SU-DHL-6 (cell line): ENCODE measurements at regions not wholly inside any gene's neighbourhood (a gene's known extent, or its start where the extent isn't known, plus 50 kb on each side); places are given as distances from the start of the nearest gene placed in this dataset.
A peak's percentile ranks its signal among the peaks of the same experiment; 100 is the strongest.

Experiments
- H2AFZ ChIP-seq: fragments of 200-600 bp; sonication (generic); 2 replicates; pipeline ENCODE4 v1.6.1; 2014; ENCODE audit warnings: low read depth, mild to moderate bottlenecking, moderate library complexity, mixed read lengths, antibody characterized with exemption, low read length; ENCODE audit not compliant: severe bottlenecking
- H3F3A ChIP-seq: fragments of 200-600 bp; shearing (Covaris generic); 2 replicates; pipeline ENCODE4 v1.6.0; 2016; ENCODE audit warnings: antibody characterized with exemption, mild to moderate bottlenecking; ENCODE audit not compliant: insufficient read depth
- H3K27ac ChIP-seq: fragments of 200-600 bp; sonication (generic); 2 replicates; pipeline ENCODE4 v1.5.1; 2016; ENCODE audit warnings: low read depth, mild to moderate bottlenecking, low read length, moderate library complexity, mixed read lengths
- H3K27me3 ChIP-seq: fragments of 200-600 bp; sonication (generic), shearing (Covaris generic); 2 replicates; pipeline ENCODE4 v1.6.0; 2014; ENCODE audit warnings: mild to moderate bottlenecking, low read length
- H3K36me3 ChIP-seq: fragments of 200-600 bp; sonication (generic); 2 replicates; pipeline ENCODE4 v1.6.1; 2014; ENCODE audit warnings: mild to moderate bottlenecking, low read length, mixed read lengths
- H3K4me2 ChIP-seq: fragments of 300-600, 200-600 bp; shearing (Covaris generic), sonication (generic); 2 replicates; pipeline ENCODE4 v1.6.0; 2014; ENCODE audit warnings: low read length, low read depth, mild to moderate bottlenecking; ENCODE audit not compliant: poor library complexity, severe bottlenecking
- H3K4me3 ChIP-seq: fragments of 200-600 bp; sonication (generic); 2 replicates; pipeline ENCODE4 v1.5.1; 2014; ENCODE audit warnings: antibody characterized with exemption, low read length, mild to moderate bottlenecking, mixed read lengths; ENCODE audit not compliant: insufficient read depth, poor library complexity, severe bottlenecking
- H3K79me2 ChIP-seq: fragments of 200-600 bp; sonication (generic); 2 replicates; pipeline ENCODE4 v1.6.1; 2014; ENCODE audit warnings: mild to moderate bottlenecking, low read length, moderate library complexity; ENCODE audit not compliant: insufficient read depth
- H3K9ac ChIP-seq: fragments of 200-600 bp; sonication (generic); 2 replicates; pipeline ENCODE4 v1.7.0; 2014; ENCODE audit warnings: mild to moderate bottlenecking, low read length
- H3K9me2 ChIP-seq: fragments of 200-600 bp; sonication (generic); replicated peaks from 2 replicates; pipeline ENCODE4 v1.6.1; 2014; ENCODE audit warnings: low read length; ENCODE audit not compliant: insufficient read depth
- H3K9me3 ChIP-seq: fragments of 200-600 bp; sonication (generic); 2 replicates; pipeline ENCODE4 v1.6.1; 2014; ENCODE audit warnings: low read length, mixed read lengths; ENCODE audit not compliant: insufficient read depth
- H4K20me1 ChIP-seq: fragments of 200-600 bp; sonication (generic); 2 replicates; pipeline ENCODE4 v1.6.1; 2014; ENCODE audit warnings: low read depth, mild to moderate bottlenecking, antibody characterized with exemption, low read length, moderate library complexity, mixed read lengths
- EZH2phosphoT487 ChIP-seq: fragments of 200-600 bp; sonication (generic), shearing (Covaris generic); conservative IDR thresholded peaks from 2 replicates; pipeline ENCODE4 v1.6.1; 2018; ENCODE audit warnings: mild to moderate bottlenecking, antibody characterized with exemption, low read length, moderate library complexity, mixed read lengths
- TF ChIP-seq, protein P1 (sequence below): fragments of 200-600 bp; sonication (generic); IDR thresholded peaks from one replicate; pipeline ENCODE4 v1.5.1; 2017; ENCODE audit warnings: antibody characterized with exemption, mild to moderate bottlenecking, low read length, moderate library complexity; ENCODE audit not compliant: insufficient read depth, poor library complexity, severe bottlenecking

DNA sequence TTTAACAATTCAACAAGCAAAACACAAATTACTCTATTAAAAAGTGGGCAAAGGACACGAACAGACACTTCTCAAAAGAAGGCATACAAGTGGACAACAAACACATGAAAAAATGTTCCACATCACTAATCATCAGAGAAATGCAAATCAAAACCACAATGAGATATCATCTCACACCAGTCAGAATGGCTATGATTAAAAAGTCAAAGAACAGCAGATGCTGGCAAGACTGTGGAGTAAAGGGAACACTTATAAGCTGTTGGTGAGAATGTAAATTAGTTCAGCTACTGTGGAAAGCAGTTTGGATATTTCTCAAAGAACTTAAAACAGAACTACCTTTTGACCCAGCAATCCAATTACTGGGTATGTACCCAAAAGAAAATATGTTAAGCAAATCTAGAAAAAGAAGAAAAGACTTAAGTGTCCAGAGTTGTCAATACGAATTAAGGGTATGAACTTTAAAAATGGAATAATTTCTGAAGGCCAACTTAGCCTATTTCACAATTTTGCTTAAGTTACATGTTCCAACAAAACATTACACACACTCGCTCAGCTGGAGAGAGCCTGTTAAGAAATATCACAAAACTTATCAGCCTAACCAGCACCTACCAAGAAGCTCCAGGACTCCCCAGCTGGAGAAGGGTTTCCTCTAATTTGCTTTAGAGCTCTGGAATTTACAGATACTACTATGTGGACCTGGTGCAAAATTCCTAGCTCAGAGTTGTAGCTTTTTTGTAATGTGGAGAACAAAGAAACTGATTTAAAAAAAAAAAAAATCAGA is 232.1 kb downstream of the DUSP10 start:
- peak overlapping the region; percentile 42 for H3K9ac ChIP-seq
- H3F3A ChIP-seq = peaks cover 11% of the 10 kb centered on the region; the same call in 1 of the 2 replicates
- no peaks in the 10 kb centered on the region for H3K9me2 ChIP-seq
- peak overlapping the region; percentile 75 for H3K4me2 ChIP-seq
- 0 out of 2 replicates have a peak, but pooled peaks cover 3% of the 10 kb centered on the region for H3K36me3 ChIP-seq
- peak overlapping the region; percentile 88 for H3K27ac ChIP-seq
- TF ChIP-seq, protein P1, sequence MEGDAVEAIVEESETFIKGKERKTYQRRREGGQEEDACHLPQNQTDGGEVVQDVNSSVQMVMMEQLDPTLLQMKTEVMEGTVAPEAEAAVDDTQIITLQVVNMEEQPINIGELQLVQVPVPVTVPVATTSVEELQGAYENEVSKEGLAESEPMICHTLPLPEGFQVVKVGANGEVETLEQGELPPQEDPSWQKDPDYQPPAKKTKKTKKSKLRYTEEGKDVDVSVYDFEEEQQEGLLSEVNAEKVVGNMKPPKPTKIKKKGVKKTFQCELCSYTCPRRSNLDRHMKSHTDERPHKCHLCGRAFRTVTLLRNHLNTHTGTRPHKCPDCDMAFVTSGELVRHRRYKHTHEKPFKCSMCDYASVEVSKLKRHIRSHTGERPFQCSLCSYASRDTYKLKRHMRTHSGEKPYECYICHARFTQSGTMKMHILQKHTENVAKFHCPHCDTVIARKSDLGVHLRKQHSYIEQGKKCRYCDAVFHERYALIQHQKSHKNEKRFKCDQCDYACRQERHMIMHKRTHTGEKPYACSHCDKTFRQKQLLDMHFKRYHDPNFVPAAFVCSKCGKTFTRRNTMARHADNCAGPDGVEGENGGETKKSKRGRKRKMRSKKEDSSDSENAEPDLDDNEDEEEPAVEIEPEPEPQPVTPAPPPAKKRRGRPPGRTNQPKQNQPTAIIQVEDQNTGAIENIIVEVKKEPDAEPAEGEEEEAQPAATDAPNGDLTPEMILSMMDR = no peak
- TF ChIP-seq EZH2phosphoT487 = no peak
- H3K27me3 ChIP-seq = no peaks in the 10 kb centered on the region
- H3K9me3 ChIP-seq = peaks cover 8% of the 10 kb centered on the region; the same call in 1 of the 2 replicates
- peak overlapping the region; percentile 81 for H2AFZ ChIP-seq
- H3K4me3 ChIP-seq = peak overlapping the region; percentile 33
- no peaks in the 10 kb centered on the region for H4K20me1 ChIP-seq
- H3K79me2 ChIP-seq = no peaks in the 10 kb centered on the region

DNA sequence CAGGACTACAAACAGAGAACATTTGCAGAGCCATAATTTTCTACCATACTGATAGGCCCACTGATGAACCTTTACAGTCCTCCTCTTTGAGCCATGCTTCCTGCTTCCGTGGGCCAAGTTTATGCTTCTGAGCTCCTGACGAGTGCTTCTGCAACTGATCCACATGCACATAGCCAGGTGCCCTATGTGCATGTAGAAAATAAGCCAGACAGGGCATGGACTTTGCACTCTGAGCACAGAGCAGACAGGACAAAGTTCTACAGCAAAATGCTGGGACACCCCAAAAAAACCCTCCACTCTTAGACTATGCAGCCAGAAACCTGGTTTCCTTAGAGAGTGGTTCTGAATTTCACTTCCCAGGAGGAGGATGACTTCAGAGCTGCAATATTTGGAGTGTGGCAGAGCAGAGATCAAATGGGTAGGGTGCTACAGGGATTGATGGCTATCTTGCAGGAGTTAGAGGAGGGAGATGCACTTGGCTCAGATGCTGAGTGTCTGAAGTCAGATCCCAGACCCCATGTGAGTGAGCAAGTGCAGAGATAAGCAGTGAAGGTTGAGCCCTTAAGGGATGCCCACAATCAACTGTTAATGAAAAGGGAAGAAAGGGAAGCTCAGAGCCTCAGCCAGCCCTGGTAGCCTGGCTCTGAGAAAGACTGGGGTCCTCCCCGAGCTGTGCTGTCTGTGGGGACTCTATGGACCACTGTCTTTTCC is 230.9 kb downstream of the DUSP10 start:
- Histone ChIP-seq H3K79me2 (no peaks in the 10 kb centered on the region), H3K27me3 (no peaks in the 10 kb centered on the region), H3K9ac (peak overlapping the region; percentile 42), H3K9me2 (no peaks in the 10 kb centered on the region), H3K4me3 (peak overlapping the region; percentile 33), H3F3A (peaks cover 11% of the 10 kb centered on the region; the same call in 1 of the 2 replicates), H3K27ac (peak overlapping the region; percentile 88), H4K20me1 (no peaks in the 10 kb centered on the region), H3K36me3 (0 out of 2 replicates have a peak, but pooled peaks cover 2% of the 10 kb centered on the region), H3K9me3 (peaks cover 8% of the 10 kb centered on the region; the same call in 1 of the 2 replicates), H2AFZ (peak overlapping the region; percentile 81), H3K4me2 (peak overlapping the region; percentile 75)
- no peak for TF ChIP-seq EZH2phosphoT487
- TF ChIP-seq, protein P1 = no peak

DNA sequence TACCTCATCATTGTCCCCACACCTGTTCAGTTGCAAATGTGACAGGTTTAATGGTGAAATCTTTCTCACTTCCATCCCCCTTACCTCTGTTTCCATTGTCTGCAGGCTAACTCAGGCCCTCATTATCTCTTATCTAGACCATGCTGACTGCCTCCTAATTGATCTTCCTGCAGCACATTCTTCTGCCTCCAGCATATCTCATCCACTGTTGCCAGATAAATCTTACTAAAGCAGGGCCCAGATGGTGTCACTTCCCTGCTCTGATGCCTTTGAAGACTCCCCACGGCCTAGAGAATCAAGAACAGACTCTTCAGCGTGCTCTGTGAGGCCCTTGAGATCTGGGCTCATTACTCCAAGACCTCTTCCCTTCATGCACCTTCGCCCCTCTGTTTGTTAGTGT is 230.1 kb downstream of the DUSP10 start:
- H3F3A ChIP-seq = peaks cover 11% of the 10 kb centered on the region; the same call in 1 of the 2 replicates
- H3K27ac ChIP-seq = no peak overlapping the region
- H3K4me3 ChIP-seq = no peak overlapping the region
- no peaks in the 10 kb centered on the region for H3K36me3 ChIP-seq
- H3K9ac ChIP-seq = no peak overlapping the region
- TF ChIP-seq, protein P1 = no peak
- TF ChIP-seq EZH2phosphoT487 = no peak
- H3K79me2 ChIP-seq = no peaks in the 10 kb centered on the region
- no peaks in the 10 kb centered on the region for H3K9me3 ChIP-seq
- peak overlapping the region; percentile 65 for H2AFZ ChIP-seq
- H4K20me1 ChIP-seq = no peaks in the 10 kb centered on the region
- no peak overlapping the region for H3K4me2 ChIP-seq
- H3K9me2 ChIP-seq = no peaks in the 10 kb centered on the region
- H3K27me3 ChIP-seq = no peaks in the 10 kb centered on the region
